HepG2 (cell line): ENCODE measurements at regions not wholly inside any gene's neighbourhood (a gene's known extent, or its start where the extent isn't known, plus 50 kb on each side); places are given as distances from the start of the nearest gene placed in this dataset.

ENCODE experiments used
- ATAC-seq: fragments of 200-7000 bp; cut with Tn5 transposase; 3 replicates; pipeline ENCODE4 v1.9.1; 2020; ENCODE audit warnings: mild to moderate bottlenecking, moderate library complexity
- BruUV-seq: library from RNA; stranded (reverse); fragments of 400-500 nt; replicated peaks from 2 replicates; lab custom pipeline; 2021; lab: Mats Ljungman, UMichigan
- CTCF ChIA-PET: fragments of 300-600 bp; formaldehyde crosslinking; extraction: SDS; loops from one replicate; lab custom pipeline; 2021; ENCODE audit warnings: low total read pairs, inconsistent platforms, low intra/inter-chr PET ratio; lab: Yijun Ruan, JAX
- POLR2A ChIA-PET: fragments of 350-600 bp; sonication (Branson Sonifier 250); formaldehyde crosslinking; loops from one replicate; lab custom pipeline; 2020; ENCODE audit warnings: antibody characterized with exemption, inconsistent platforms; lab: Yijun Ruan, JAX
- DNase-seq: peaks from one replicate; pipeline ENCODE4 v3.0.0-alpha.2; 2015; ENCODE audit warnings: low spot score
- FAIRE-seq: peaks from 3 replicates; lab custom pipeline; 2011; peaks lifted over from hg19 to GRCh38; lab: Jason Lieb, UNC
- H2AFZ ChIP-seq: one replicate; pipeline ENCODE4 v1.6.1; 2011; ENCODE audit warnings: low read length, inconsistent platforms
- H3K27ac ChIP-seq: fragments of 300-600 bp; 3 replicates; pipeline ENCODE4 v1.8.0; 2011; ENCODE audit warnings: mixed run types, mild to moderate bottlenecking, mixed read lengths, low read length, inconsistent platforms; ENCODE audit not compliant: insufficient read depth; ENCODE audit errors: extremely low read length
- H3K27me3 ChIP-seq, 2 experiments: fragments of 200-600 bp in 1 of 2; 2 replicates in 1 of 2; 3 replicates in 1 of 2; pipeline versions ENCODE4 v1.6.0 to v1.8.0; 2011; ENCODE audit warnings: low read length in 2 of 2, mild to moderate bottlenecking in 2 of 2, moderate library complexity in 2 of 2, inconsistent platforms in 1 of 2; ENCODE audit not compliant: insufficient read depth in 2 of 2, control insufficient read depth in 1 of 2
- H3K36me3 ChIP-seq, 2 experiments: fragments of 200-600 bp in 1 of 2; replicated peaks in 1 of 2; 2 replicates in 1 of 2; 3 replicates in 1 of 2; pipeline versions ENCODE4 v1.5.1 to v1.8.0; 2011; ENCODE audit warnings: low read length in 2 of 2, inconsistent platforms in 1 of 2; ENCODE audit not compliant: insufficient read depth in 2 of 2, control insufficient read depth in 1 of 2
- H3K4me1 ChIP-seq: 2 replicates; pipeline ENCODE4 v1.5.1; 2012; ENCODE audit warnings: low read length, inconsistent platforms; ENCODE audit not compliant: insufficient read depth
- H3K4me2 ChIP-seq: 2 replicates; pipeline ENCODE4 v1.6.0; 2011; ENCODE audit warnings: low read depth, low read length, inconsistent platforms
- H3K4me3 ChIP-seq, 3 experiments: fragments of 200-600 bp in 1 of 3; sonication (generic), shearing (Covaris generic) in 1 of 3; replicated peaks in 1 of 3; 2 replicates each; pipeline ENCODE4 v1.5.1; 2011 to 2016; ENCODE audit warnings: low read length in 3 of 3, inconsistent platforms in 2 of 3, low read depth in 2 of 3, mild to moderate bottlenecking in 2 of 3, control low read depth in 1 of 3, mixed read lengths in 1 of 3; ENCODE audit not compliant: insufficient read depth in 1 of 3
- H3K79me2 ChIP-seq: one replicate; pipeline ENCODE4 v1.6.1; 2011; ENCODE audit warnings: low read length, inconsistent platforms; ENCODE audit not compliant: insufficient read depth
- H3K9ac ChIP-seq: 2 replicates; pipeline ENCODE4 v1.6.0; 2011; ENCODE audit warnings: mild to moderate bottlenecking, low read depth, low read length, inconsistent platforms; ENCODE audit not compliant: insufficient read depth
- H3K9me3 ChIP-seq: 2 replicates; pipeline ENCODE4 v1.5.1; 2012; ENCODE audit warnings: mild to moderate bottlenecking, low read length
- H4K20me1 ChIP-seq: 2 replicates; pipeline ENCODE4 v1.6.0; 2011; ENCODE audit warnings: inconsistent platforms, mild to moderate bottlenecking, low read length, moderate library complexity; ENCODE audit not compliant: insufficient read depth
- DDIT3 ChIP-seq: sonication (generic); formaldehyde crosslinking; IDR thresholded peaks from 2 replicates; pipeline ENCODE4 v1.4.0; 2020; ENCODE audit warnings: mild to moderate bottlenecking, missing genetic modification reagents
- DNMT1 ChIP-seq: sonication (generic); formaldehyde crosslinking; IDR thresholded peaks from 2 replicates; pipeline ENCODE4 v1.5.1; 2020; ENCODE audit warnings: mild to moderate bottlenecking, missing genetic modification reagents
- FOXK2 ChIP-seq: fragments of 450-650 bp; IDR thresholded peaks from 2 replicates; pipeline ENCODE4 v1.6.1; 2016
- NFIC ChIP-seq: IDR thresholded peaks from 2 replicates; pipeline ENCODE4 v1.6.1; 2012; ENCODE audit warnings: mild to moderate bottlenecking, low read length, inconsistent platforms
- RFXAP ChIP-seq: sonication (generic); formaldehyde crosslinking; IDR thresholded peaks from 2 replicates; pipeline ENCODE4 v1.4.0; 2020; ENCODE audit warnings: missing genetic modification reagents, borderline replicate concordance
- SMAD9 ChIP-seq: sonication (generic); formaldehyde crosslinking; IDR thresholded peaks from 2 replicates; pipeline ENCODE4 v1.5.1; 2020; ENCODE audit warnings: mild to moderate bottlenecking, missing genetic modification reagents
- ZBTB38 ChIP-seq: sonication (generic); formaldehyde crosslinking; IDR thresholded peaks from 2 replicates; pipeline ENCODE4 v1.5.1; 2020; ENCODE audit warnings: mild to moderate bottlenecking, missing genetic modification reagents
- ZFP41 ChIP-seq: sonication (generic); formaldehyde crosslinking; IDR thresholded peaks from 2 replicates; pipeline ENCODE4 v1.4.0; 2020; ENCODE audit warnings: mild to moderate bottlenecking, missing genetic modification reagents, borderline replicate concordance
- ZNF234 ChIP-seq: sonication (generic); formaldehyde crosslinking; conservative IDR thresholded peaks from 2 replicates; pipeline ENCODE4 v1.5.1; 2020; ENCODE audit warnings: mild to moderate bottlenecking, missing genetic modification reagents
- ZNF235 ChIP-seq: sonication (generic); formaldehyde crosslinking; IDR thresholded peaks from 2 replicates; pipeline ENCODE4 v1.8.1; 2023; ENCODE audit warnings: mild to moderate bottlenecking, missing genetic modification reagents, borderline replicate concordance
- ZNF326 ChIP-seq: sonication (generic); formaldehyde crosslinking; IDR thresholded peaks from 2 replicates; pipeline ENCODE4 v1.4.0; 2020; ENCODE audit warnings: missing genetic modification reagents, borderline replicate concordance
- ZNF431 ChIP-seq: sonication (generic); formaldehyde crosslinking; IDR thresholded peaks from 2 replicates; pipeline ENCODE4 v1.9.0; 2022; ENCODE audit warnings: missing genetic modification reagents, low read depth, mild to moderate bottlenecking, borderline replicate concordance
- ZNF567 ChIP-seq: sonication (generic); formaldehyde crosslinking; IDR thresholded peaks from 2 replicates; pipeline ENCODE4 v1.8.1; 2023; ENCODE audit warnings: mild to moderate bottlenecking, missing genetic modification reagents, borderline replicate concordance
- ZNF746 ChIP-seq: sonication (generic); formaldehyde crosslinking; IDR thresholded peaks from 2 replicates; pipeline ENCODE4 v1.8.0; 2022; ENCODE audit warnings: mild to moderate bottlenecking, missing genetic modification reagents
- ZNF761 ChIP-seq: sonication (generic); formaldehyde crosslinking; conservative IDR thresholded peaks from 2 replicates; pipeline ENCODE4 v1.4.0; 2020; ENCODE audit warnings: mild to moderate bottlenecking, missing genetic modification reagents
- WGBS: methylation state at CpG from one replicate; pipeline ENCODE4 v1.1.6; 2017; ENCODE audit warnings: low lambda C conversion rate; 5-methylcytosine and 5-hydroxymethylcytosine counted together
- in situ Hi-C: cut with HindIII; loops from 2 replicates; pipeline ENCODE4 v1.10.0; 2017; ENCODE audit warnings: low pct_unique_long_range_greater_than_20kb; ENCODE audit not compliant: extremely low pct_ligation_motif_present
- intact Hi-C: fragments of 100-400 bp; cut with micrococcal nuclease; formaldehyde crosslinking; loops from one replicate; pipeline ENCODE4 v1.10.0; 2022; ENCODE audit not compliant: unreplicated experiment
- TF ChIP-seq, protein P1 (sequence below): sonication (generic); formaldehyde crosslinking; IDR thresholded peaks from 2 replicates; pipeline ENCODE4 v1.4.0; 2020; ENCODE audit warnings: missing genetic modification reagents
- TF ChIP-seq, protein P2 (sequence below): sonication (generic); formaldehyde crosslinking; IDR thresholded peaks from 2 replicates; pipeline ENCODE4 v1.4.0; 2020; ENCODE audit warnings: missing genetic modification reagents

- in situ Hi-C loops = no loop called here
- no peaks in the 10 kb centered on the region for H3K4me1 ChIP-seq
- H3K79me2 ChIP-seq = no peaks in the 10 kb centered on the region
- no peaks in the 10 kb centered on the region for H3K27me3 ChIP-seq
- no peak overlapping the region for H3K4me2 ChIP-seq
- no peak overlapping the region for H3K4me3 ChIP-seq
- intact Hi-C loops = no loop called here
- CTCF ChIA-PET = no interaction called here
- no peak overlapping the region for H3K9ac ChIP-seq
- H4K20me1 ChIP-seq = no peaks in the 10 kb centered on the region
- WGBS = 6% methylated on average over 13 of the region's 13 CpGs
- no peak overlapping the region for H3K27ac ChIP-seq
- DNase-seq (no peak), ATAC-seq (no peak), FAIRE-seq (no peak)
- no peaks in the 10 kb centered on the region for H3K36me3 ChIP-seq
- TF ChIP-seq ZNF567 = no peak
- no peak for TF ChIP-seq ZNF235 (CRISPR knock-in tag)
- TF ChIP-seq ZNF746 = no peak
- no peak for TF ChIP-seq SMAD9 (CRISPR knock-in tag)
- TF ChIP-seq FOXK2 = no peak
- TF ChIP-seq ZNF761 (CRISPR knock-in tag) = no peak
- H2AFZ ChIP-seq = no peak overlapping the region
- BruUV-seq = no TSS peak
- POLR2A ChIA-PET = no interaction called here
- peaks cover 84% of the 10 kb centered on the region for H3K9me3 ChIP-seq
Observed at GRCh38 chr9:118083161-118083560, 379.0 kb downstream of the TLR4 start.

DNA sequence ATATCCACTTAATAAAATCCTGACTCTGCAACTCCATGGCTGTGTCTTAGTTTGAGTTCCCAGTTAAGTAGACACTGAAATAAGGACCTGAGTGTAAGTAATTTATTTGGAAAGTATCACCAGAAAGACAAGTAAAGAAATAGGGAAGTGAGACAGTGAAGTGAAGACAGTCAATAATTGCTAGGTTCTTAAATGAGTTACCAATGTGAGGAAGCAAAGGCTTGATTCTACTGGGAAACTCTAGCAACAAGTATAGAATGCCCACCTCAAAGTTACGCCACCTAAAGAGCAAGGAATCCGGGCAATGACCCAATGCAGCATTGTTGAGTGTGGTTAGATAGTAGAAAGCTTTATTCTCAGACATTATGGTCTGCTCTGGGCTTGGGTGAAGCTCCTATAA is 383.9 kb downstream of the TLR4 start:
- no peaks in the 10 kb centered on the region for H3K79me2 ChIP-seq
- no peak for ATAC-seq
- H3K9ac ChIP-seq = no peak overlapping the region
- FAIRE-seq = no peak
- no TSS peak for BruUV-seq
- H4K20me1 ChIP-seq = no peaks in the 10 kb centered on the region
- 4% methylated on average over 2 of the region's 2 CpGs for WGBS
- no peaks in the 10 kb centered on the region for H3K4me1 ChIP-seq
- no peak for DNase-seq
- intact Hi-C loops (no loop called here), in situ Hi-C loops (no loop called here)
- H3K9me3 ChIP-seq = peaks cover 82% of the 10 kb centered on the region
- H3K4me3 ChIP-seq = no peak overlapping the region
- no peaks in the 10 kb centered on the region for H3K36me3 ChIP-seq
- POLR2A ChIA-PET = no interaction called here
- H3K27ac ChIP-seq = no peak overlapping the region
- no peaks in the 10 kb centered on the region for H3K27me3 ChIP-seq
- H3K4me2 ChIP-seq = no peak overlapping the region
- H2AFZ ChIP-seq = no peak overlapping the region
- CTCF ChIA-PET = no interaction called here
- TF ChIP-seq, protein P1, sequence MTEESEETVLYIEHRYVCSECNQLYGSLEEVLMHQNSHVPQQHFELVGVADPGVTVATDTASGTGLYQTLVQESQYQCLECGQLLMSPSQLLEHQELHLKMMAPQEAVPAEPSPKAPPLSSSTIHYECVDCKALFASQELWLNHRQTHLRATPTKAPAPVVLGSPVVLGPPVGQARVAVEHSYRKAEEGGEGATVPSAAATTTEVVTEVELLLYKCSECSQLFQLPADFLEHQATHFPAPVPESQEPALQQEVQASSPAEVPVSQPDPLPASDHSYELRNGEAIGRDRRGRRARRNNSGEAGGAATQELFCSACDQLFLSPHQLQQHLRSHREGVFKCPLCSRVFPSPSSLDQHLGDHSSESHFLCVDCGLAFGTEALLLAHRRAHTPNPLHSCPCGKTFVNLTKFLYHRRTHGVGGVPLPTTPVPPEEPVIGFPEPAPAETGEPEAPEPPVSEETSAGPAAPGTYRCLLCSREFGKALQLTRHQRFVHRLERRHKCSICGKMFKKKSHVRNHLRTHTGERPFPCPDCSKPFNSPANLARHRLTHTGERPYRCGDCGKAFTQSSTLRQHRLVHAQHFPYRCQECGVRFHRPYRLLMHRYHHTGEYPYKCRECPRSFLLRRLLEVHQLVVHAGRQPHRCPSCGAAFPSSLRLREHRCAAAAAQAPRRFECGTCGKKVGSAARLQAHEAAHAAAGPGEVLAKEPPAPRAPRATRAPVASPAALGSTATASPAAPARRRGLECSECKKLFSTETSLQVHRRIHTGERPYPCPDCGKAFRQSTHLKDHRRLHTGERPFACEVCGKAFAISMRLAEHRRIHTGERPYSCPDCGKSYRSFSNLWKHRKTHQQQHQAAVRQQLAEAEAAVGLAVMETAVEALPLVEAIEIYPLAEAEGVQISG (CRISPR knock-in tag) = no peak
- TF ChIP-seq DDIT3 (CRISPR knock-in tag) (no peak), ZNF234 (no peak), DNMT1 (CRISPR knock-in tag) (no peak), ZBTB38 (no peak), NFIC (no peak), ZNF326 (CRISPR knock-in tag) (no peak), ZNF431 (CRISPR knock-in tag) (no peak), ZFP41 (CRISPR knock-in tag) (no peak), RFXAP (CRISPR knock-in tag) (no peak)
- TF ChIP-seq, protein P2, sequence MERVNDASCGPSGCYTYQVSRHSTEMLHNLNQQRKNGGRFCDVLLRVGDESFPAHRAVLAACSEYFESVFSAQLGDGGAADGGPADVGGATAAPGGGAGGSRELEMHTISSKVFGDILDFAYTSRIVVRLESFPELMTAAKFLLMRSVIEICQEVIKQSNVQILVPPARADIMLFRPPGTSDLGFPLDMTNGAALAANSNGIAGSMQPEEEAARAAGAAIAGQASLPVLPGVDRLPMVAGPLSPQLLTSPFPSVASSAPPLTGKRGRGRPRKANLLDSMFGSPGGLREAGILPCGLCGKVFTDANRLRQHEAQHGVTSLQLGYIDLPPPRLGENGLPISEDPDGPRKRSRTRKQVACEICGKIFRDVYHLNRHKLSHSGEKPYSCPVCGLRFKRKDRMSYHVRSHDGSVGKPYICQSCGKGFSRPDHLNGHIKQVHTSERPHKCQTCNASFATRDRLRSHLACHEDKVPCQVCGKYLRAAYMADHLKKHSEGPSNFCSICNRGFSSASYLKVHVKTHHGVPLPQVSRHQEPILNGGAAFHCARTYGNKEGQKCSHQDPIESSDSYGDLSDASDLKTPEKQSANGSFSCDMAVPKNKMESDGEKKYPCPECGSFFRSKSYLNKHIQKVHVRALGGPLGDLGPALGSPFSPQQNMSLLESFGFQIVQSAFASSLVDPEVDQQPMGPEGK = no peak
